Activated naive CD8-positive, alpha-beta T cell (primary cell): ENCODE measurements at regions not wholly inside any gene's neighbourhood (a gene's known extent, or its start where the extent isn't known, plus 50 kb on each side); places are given as distances from the start of the nearest gene placed in this dataset.

Experiments used
- H3K27ac Mint-ChIP-seq: one replicate; pipeline ENCODE4 v1.8.0; 2021; ENCODE audit warnings: mixed read lengths
- H3K27me3 Mint-ChIP-seq: one replicate; pipeline ENCODE4 v1.8.0; 2021; ENCODE audit warnings: mixed read lengths
- H3K36me3 Mint-ChIP-seq: one replicate; pipeline ENCODE4 v1.8.0; 2021; ENCODE audit warnings: mixed read lengths
- H3K4me1 Mint-ChIP-seq: one replicate; pipeline ENCODE4 v1.8.0; 2021; ENCODE audit warnings: low read depth, mixed read lengths
- H3K4me3 Mint-ChIP-seq: one replicate; pipeline ENCODE4 v1.8.0; 2021; ENCODE audit warnings: mild to moderate bottlenecking, mixed read lengths
- H3K9me3 Mint-ChIP-seq: one replicate; pipeline ENCODE4 v1.8.0; 2021; ENCODE audit warnings: low read depth, mixed read lengths

DNA sequence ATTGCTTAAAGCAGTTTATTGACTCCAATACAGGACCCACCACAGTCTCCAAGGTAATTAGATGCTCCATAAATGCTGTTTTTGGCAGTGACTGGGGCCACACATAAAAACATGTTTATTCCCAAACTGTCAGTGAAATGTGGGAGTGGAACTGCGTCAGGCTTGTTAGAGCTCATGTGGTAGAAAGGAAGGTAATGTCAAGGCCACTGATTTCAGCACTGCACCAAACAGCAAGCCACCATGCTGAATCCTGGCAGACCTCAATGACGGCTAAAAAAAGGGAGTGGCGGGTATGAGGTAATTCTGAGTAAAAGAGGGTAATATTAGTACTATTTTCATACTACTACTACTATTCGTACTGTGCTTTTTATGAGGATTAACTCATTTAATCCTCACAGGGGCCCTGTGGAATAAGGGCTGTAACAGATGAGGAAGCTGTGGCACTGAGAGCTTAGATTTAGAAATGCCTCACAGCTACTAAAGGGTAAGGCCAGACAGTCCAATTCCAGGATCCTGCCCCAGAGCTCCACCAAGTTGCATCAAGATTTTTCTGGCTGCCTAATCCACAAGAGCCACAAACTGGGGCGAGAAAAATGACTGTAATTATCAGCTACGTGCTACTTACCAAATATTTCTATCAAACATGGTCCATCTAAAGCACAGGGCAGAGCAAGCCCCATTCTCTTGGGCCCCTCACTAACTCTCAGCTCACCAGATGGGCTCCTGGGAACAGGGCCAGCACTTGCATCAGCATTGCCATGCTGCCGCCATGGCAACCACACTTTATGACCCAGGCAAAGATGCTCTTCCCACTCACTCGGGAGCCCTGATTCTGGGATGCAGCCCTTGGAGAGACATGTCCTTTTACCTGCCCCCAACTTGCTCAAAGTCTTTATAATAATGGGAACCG is 83.6 kb upstream of the SPATA12 start:
- Mint-ChIP-seq H3K4me1 (peaks cover 17% of the 10 kb centered on the region), H3K4me3 (no peak overlapping the region), H3K36me3 (no peaks in the 10 kb centered on the region), H3K9me3 (no peaks in the 10 kb centered on the region), H3K27me3 (no peaks in the 10 kb centered on the region), H3K27ac (peak overlapping the region; percentile 41)

GRCh38 chr3:56975567-56975966 is 84.9 kb upstream of the SPATA12 start:
- no peaks in the 10 kb centered on the region for H3K9me3 Mint-ChIP-seq
- peaks cover 11% of the 10 kb centered on the region for H3K4me1 Mint-ChIP-seq
- no peak overlapping the region for H3K27ac Mint-ChIP-seq
- H3K4me3 Mint-ChIP-seq = no peak overlapping the region
- H3K27me3 Mint-ChIP-seq = no peaks in the 10 kb centered on the region
- no peaks in the 10 kb centered on the region for H3K36me3 Mint-ChIP-seq

DNA sequence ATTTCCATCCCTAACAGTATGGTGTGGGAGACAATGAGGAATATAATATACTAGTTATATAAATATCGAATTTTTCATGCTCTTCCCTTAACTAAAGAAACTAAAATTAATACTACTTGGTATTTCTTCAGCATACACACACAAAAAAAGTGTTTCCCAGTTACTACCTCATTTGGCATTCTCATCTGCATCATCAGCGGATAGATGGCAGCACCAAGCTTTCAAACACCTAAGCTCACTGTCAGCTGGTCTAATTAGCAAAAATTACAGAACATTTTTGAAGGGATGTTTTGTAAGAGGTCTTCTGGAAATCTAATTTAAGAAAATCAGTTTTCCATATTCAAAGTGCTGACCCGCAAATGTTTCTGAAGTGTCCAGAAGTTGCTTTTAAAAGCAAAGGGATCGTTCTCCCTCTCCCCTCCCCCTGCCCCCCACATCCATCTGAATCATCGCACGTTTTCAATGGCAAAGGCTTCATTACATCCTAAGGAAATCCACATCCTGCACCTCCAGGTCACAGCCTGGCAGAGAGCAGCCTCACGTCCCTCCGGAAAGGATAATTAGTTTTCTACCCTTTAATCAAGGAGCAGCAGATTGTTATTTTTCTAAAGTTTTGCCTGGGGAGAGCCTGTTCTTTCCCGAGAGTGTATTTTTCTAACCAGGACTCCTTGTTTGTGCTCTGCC is 86.1 kb upstream of the SPATA12 start:
- no peak overlapping the region for H3K27ac Mint-ChIP-seq
- H3K9me3 Mint-ChIP-seq = no peaks in the 10 kb centered on the region
- H3K36me3 Mint-ChIP-seq = no peaks in the 10 kb centered on the region
- no peaks in the 10 kb centered on the region for H3K27me3 Mint-ChIP-seq
- H3K4me1 Mint-ChIP-seq = peaks cover 10% of the 10 kb centered on the region
- H3K4me3 Mint-ChIP-seq = no peak overlapping the region

DNA sequence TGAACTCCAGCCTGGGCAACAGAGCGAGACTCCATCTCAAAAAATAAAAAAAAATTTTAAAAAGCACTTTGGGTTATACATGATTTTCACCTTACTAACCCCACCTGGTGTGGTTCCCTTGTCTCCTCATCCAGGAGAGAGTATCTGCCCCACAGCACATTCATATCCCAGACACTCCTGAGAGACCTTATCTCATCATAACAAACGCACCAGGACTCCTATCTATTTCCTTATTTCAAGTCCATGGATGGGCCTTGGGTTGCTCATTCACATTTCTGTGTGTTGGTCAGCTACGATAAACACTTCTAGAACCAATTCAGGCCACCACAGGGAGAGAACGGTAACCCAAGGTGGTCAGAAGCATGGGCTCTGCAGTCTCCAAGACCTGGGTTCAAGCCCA is 88.6 kb upstream of the SPATA12 start:
- no peaks in the 10 kb centered on the region for H3K27me3 Mint-ChIP-seq
- H3K4me1 Mint-ChIP-seq = peaks cover 10% of the 10 kb centered on the region
- H3K4me3 Mint-ChIP-seq = no peak overlapping the region
- no peaks in the 10 kb centered on the region for H3K9me3 Mint-ChIP-seq
- H3K27ac Mint-ChIP-seq = no peak overlapping the region
- H3K36me3 Mint-ChIP-seq = no peaks in the 10 kb centered on the region

GRCh38 chr3:56971261-56971660 is 89.2 kb upstream of the SPATA12 start:
- no peak overlapping the region for H3K4me3 Mint-ChIP-seq
- H3K9me3 Mint-ChIP-seq = no peaks in the 10 kb centered on the region
- no peak overlapping the region for H3K27ac Mint-ChIP-seq

GRCh38 chr3:56970461-56970879 is 90.0 kb upstream of the SPATA12 start:
- Mint-ChIP-seq H3K36me3 (no peaks in the 10 kb centered on the region), H3K4me3 (no peak overlapping the region), H3K4me1 (peaks cover 10% of the 10 kb centered on the region), H3K9me3 (no peaks in the 10 kb centered on the region), H3K27ac (no peak overlapping the region), H3K27me3 (no peaks in the 10 kb centered on the region)

More at GRCh38 chr3:56971261-56971660, 89.2 kb upstream of the SPATA12 start:
- H3K36me3 Mint-ChIP-seq = no peaks in the 10 kb centered on the region
- peaks cover 10% of the 10 kb centered on the region for H3K4me1 Mint-ChIP-seq
- H3K27me3 Mint-ChIP-seq = no peaks in the 10 kb centered on the region

DNA sequence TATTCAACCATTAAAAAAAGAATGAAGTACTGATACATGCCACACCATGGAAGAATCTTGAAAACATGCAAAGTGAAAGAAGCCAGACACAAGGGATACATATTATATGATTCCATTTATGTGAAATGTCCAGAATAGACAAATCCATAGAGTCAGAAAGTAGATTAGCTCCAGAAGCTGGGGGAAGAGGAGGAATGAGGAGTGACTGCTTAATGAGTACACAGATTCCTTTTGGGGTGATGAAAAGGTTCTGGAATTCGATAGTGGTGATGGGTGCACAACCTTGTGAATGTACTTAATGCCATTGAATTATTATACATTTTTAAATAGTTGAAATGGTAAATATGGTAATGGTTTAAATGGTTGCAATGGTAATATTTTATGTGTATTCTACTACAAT is 90.6 kb upstream of the SPATA12 start:
- peaks cover 3% of the 10 kb centered on the region for H3K9me3 Mint-ChIP-seq
- peaks cover 2% of the 10 kb centered on the region for H3K36me3 Mint-ChIP-seq
- no peak overlapping the region for H3K27ac Mint-ChIP-seq
- H3K4me3 Mint-ChIP-seq = no peak overlapping the region
- peaks cover 10% of the 10 kb centered on the region for H3K4me1 Mint-ChIP-seq
- H3K27me3 Mint-ChIP-seq = no peaks in the 10 kb centered on the region

GRCh38 chr3:56966509-56966908 is 94.0 kb upstream of the SPATA12 start:
- peaks cover 10% of the 10 kb centered on the region for H3K4me1 Mint-ChIP-seq
- H3K4me3 Mint-ChIP-seq = no peak overlapping the region
- no peak overlapping the region for H3K27ac Mint-ChIP-seq

GRCh38 chr3:56966104-56966503 is 94.4 kb upstream of the SPATA12 start:
- peaks cover 3% of the 10 kb centered on the region for H3K9me3 Mint-ChIP-seq
- H3K27me3 Mint-ChIP-seq = no peaks in the 10 kb centered on the region
- H3K27ac Mint-ChIP-seq = no peak overlapping the region
- peaks cover 2% of the 10 kb centered on the region for H3K36me3 Mint-ChIP-seq
- peaks cover 10% of the 10 kb centered on the region for H3K4me1 Mint-ChIP-seq
- no peak overlapping the region for H3K4me3 Mint-ChIP-seq

More at GRCh38 chr3:56966509-56966908, 94.0 kb upstream of the SPATA12 start:
- Mint-ChIP-seq H3K9me3 (peaks cover 3% of the 10 kb centered on the region), H3K27me3 (no peaks in the 10 kb centered on the region), H3K36me3 (peaks cover 2% of the 10 kb centered on the region)

DNA sequence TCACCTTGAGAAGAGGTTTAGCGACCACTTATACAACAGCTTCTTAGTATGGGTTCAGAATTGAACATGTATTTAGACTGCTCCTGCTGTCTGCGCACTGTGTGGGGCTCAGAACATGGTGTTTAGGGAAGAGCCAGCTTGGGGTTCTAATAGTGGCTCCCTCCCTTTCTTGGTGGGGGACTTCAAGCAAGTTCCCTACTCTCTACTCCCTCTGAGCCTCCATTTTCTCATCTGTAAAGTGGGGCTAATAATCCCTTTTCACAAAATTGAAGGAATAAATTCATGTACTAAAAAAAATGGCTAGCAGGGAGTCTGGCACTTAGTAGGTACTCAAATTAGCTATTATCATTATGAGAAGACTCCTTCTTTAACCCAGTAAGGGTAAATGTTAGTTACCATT is 97.5 kb upstream of the SPATA12 start:
- H3K9me3 Mint-ChIP-seq = peaks cover 3% of the 10 kb centered on the region
- peaks cover 7% of the 10 kb centered on the region for H3K4me1 Mint-ChIP-seq
- no peaks in the 10 kb centered on the region for H3K27me3 Mint-ChIP-seq
- no peak overlapping the region for H3K27ac Mint-ChIP-seq
- peaks cover 2% of the 10 kb centered on the region for H3K36me3 Mint-ChIP-seq
- no peak overlapping the region for H3K4me3 Mint-ChIP-seq

GRCh38 chr3:56962206-56962605 is 98.3 kb upstream of the SPATA12 start:
- H3K27ac Mint-ChIP-seq = no peak overlapping the region
- H3K36me3 Mint-ChIP-seq = peaks cover 2% of the 10 kb centered on the region
- no peak overlapping the region for H3K4me3 Mint-ChIP-seq
- peaks cover 7% of the 10 kb centered on the region for H3K4me1 Mint-ChIP-seq
- H3K9me3 Mint-ChIP-seq = peaks cover 3% of the 10 kb centered on the region
- H3K27me3 Mint-ChIP-seq = no peaks in the 10 kb centered on the region

DNA sequence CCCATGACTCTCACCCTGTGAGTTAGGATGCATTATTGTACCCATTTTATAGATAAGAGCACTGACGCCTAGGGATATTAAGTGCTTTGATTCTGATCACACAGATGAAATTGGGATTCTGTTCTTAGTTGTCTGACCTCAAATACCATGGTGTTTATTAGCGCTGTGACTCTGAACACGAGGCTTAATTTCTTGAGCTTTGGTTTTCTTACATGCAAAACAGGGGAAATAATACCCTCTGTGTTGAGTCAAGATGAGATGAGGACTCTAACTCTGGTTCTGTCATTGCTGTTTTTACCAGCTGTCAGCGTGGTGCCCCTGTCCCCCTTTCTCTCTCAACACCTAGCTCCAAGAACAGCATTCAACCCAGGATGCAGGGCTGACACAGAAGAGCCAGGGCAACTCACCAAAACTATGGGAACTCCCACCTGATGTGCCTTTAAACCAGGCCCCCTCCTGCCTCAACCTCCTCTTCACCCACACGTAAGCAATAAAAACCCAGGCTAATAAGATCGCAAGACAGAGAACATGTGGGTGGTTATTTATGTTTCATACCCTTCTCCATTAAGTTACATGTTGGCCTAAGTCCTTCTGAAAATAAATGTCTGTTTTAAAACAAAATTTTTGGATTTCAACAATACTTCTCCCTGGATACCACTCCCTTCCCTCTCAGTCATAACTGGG is 100.1 kb upstream of the SPATA12 start:
- H3K4me3 Mint-ChIP-seq = no peak overlapping the region
- H3K27me3 Mint-ChIP-seq = no peaks in the 10 kb centered on the region
- H3K4me1 Mint-ChIP-seq = peaks cover 7% of the 10 kb centered on the region
- peaks cover 3% of the 10 kb centered on the region for H3K9me3 Mint-ChIP-seq
- no peak overlapping the region for H3K27ac Mint-ChIP-seq
- H3K36me3 Mint-ChIP-seq = peaks cover 1% of the 10 kb centered on the region

DNA sequence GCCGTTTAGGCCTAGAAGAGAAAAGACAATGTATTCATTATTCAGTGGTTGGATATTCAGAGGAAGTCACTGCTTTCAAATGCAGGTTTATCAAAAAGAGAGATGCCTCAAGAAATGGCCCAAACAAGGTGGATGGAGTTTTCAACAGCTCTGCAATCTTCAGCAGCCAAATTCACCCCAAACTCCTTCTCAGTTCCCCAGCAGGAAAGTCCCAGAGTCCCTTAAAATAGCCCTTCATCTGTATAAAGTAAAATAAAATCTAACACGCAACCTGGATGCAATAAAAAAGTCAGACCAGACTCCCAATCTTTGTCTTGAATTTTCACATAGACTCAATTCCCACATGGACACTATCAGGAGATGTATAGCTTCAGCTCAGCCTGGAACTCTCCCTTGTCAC is 101.6 kb upstream of the SPATA12 start:
- H3K4me3 Mint-ChIP-seq = no peak overlapping the region
- H3K9me3 Mint-ChIP-seq = no peaks in the 10 kb centered on the region
- no peaks in the 10 kb centered on the region for H3K27me3 Mint-ChIP-seq
- H3K36me3 Mint-ChIP-seq = no peaks in the 10 kb centered on the region
- H3K27ac Mint-ChIP-seq = no peak overlapping the region
- peaks cover 7% of the 10 kb centered on the region for H3K4me1 Mint-ChIP-seq

GRCh38 chr3:56957522-56957921 is 102.9 kb upstream of the SPATA12 start:
- Mint-ChIP-seq H3K27me3 (no peaks in the 10 kb centered on the region), H3K9me3 (no peaks in the 10 kb centered on the region), H3K4me3 (no peak overlapping the region), H3K4me1 (peaks cover 7% of the 10 kb centered on the region), H3K27ac (no peak overlapping the region), H3K36me3 (no peaks in the 10 kb centered on the region)

GRCh38 chr3:56956906-56957305 is 103.6 kb upstream of the SPATA12 start:
- Mint-ChIP-seq H3K4me3 (no peak overlapping the region), H3K4me1 (peaks cover 7% of the 10 kb centered on the region), H3K9me3 (no peaks in the 10 kb centered on the region), H3K27ac (no peak overlapping the region), H3K27me3 (no peaks in the 10 kb centered on the region), H3K36me3 (no peaks in the 10 kb centered on the region)
